SK-N-SH (cell line): ENCODE measurements at regions not wholly inside any gene's neighbourhood (a gene's known extent, or its start where the extent isn't known, plus 50 kb on each side); places are given as distances from the start of the nearest gene placed in this dataset.

ENCODE experiments used
- CTCF ChIP-seq: fragments of 200-600 bp; sonication (generic); IDR thresholded peaks from 2 replicates; pipeline ENCODE4 v1.6.1; 2017; ENCODE audit warnings: antibody characterized with exemption, mild to moderate bottlenecking, moderate library complexity
- RAD21 ChIP-seq: IDR thresholded peaks from 2 replicates; pipeline ENCODE4 v1.6.1; 2012; ENCODE audit warnings: mild to moderate bottlenecking, low read length

DNA sequence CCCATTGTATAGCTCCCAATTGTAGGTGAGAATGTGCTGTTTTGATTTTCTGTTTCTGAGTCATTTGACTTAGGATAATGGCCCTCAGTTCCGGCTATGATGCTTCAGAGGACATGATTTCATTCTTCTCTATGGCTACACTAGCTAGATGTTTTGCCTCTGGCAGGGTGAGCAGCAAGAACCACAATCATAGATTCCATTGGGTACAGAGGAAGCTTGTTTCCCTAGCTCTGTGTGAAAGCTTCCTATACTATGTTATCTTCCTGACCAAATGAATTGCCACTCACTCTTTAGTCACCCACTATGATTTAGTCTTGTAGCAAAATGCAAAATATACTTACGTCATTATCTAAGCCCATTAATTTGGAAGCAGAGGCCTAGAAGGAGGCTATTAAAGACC lies 616.3 kb downstream of the PLA2G4A start:
- TF ChIP-seq CTCF (no peak), RAD21 (no peak)
